Pons (tissue), 1 donor: ENCODE measurements at regions not wholly inside any gene's neighbourhood (a gene's known extent, or its start where the extent isn't known, plus 50 kb on each side); places are given as distances from the start of the nearest gene placed in this dataset.
"Not testable (repeated sequence)": the region's sequence is repeated elsewhere in the genome, so short reads cannot be mapped to it uniquely, and the experiment has no call there.

Experiments used
- DNase-seq: peaks from one replicate; pipeline ENCODE4 v3.0.0-alpha.2; 2016; ENCODE audit warnings: low spot score

DNA sequence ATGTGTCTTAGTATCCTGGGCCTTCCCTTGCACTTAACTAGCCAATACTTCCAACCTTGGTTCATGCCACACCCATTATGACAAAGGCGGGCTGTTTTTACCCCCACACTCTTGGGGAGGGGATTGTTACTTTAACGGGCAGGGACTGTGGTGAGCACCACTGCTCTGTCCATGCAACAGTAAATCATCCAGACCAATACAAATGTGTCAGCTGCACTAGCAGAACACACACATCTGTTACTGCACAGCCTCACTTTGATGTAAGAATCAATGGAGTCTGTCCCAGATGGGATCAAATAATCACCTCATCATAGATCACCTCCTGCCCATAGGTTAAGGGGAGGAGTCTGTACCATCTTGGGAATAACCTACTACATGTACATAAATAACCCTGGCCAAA is 58.1 kb downstream of the NPAP1 start:
- DNase-seq: no peak

- no peak for DNase-seq
Measured at GRCh38 chr15:24734396-24734795, 58.8 kb downstream of the NPAP1 start.

- no peak for DNase-seq
Measured at GRCh38 chr15:24745290-24745689, 69.7 kb downstream of the NPAP1 start.

- DNase-seq: no peak
Measured at GRCh38 chr15:24746094-24746493, 70.5 kb downstream of the NPAP1 start.

GRCh38 chr15:24747376-24747775 is 71.8 kb downstream of the NPAP1 start:
- DNase-seq: no peak

DNA sequence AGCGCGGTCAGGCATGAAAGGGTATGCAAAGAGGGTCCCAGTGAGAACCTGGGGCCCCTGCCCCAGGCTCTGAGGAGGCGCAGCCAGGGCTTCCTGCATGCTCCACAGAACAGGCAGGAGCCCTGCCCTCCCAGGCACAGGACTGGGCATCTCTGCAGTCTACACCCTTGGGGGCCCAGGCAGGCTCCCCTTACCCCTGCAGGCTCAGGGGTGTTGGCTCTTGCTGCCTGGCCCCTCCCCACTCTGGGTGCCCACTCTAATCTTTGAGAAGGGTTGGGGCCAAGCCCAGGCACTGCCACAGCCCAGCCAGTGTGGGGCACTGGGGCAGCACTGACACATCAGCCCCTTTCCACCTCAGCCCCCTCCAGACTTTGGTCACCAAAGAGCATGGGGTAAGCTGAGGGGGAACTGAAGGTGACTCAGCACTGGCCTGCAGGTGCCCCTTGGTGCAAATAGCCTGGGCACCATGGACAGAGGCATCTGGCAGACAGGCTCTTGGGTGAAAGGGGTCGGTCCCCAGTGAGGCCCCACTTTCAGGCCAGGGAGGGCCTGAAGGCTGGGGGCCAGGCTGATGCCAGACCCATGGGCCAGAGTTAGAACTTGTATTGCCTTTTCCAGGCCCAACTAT is 73.4 kb downstream of the NPAP1 start:
- no peak for DNase-seq

DNA sequence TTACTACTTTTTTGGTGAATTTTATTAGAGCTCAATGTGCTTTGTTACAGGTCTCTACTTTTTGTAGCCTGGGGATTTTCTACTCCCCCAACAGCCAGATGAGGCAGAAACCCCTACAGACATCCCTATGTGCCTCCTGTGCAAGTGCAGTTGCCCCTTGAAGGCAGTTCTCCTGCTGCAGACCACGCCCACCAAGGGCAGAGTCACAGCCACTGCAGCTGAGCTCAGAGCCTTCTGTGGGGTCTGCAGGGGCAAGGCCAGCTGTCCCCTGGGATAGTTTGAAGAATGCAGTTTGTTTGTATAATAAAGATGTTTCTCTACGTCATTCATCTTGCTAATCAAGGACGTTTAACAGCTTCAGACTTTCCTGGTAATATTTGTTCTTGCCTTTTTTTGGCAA is 76.8 kb downstream of the NPAP1 start:
- DNase-seq: no peak

DNA sequence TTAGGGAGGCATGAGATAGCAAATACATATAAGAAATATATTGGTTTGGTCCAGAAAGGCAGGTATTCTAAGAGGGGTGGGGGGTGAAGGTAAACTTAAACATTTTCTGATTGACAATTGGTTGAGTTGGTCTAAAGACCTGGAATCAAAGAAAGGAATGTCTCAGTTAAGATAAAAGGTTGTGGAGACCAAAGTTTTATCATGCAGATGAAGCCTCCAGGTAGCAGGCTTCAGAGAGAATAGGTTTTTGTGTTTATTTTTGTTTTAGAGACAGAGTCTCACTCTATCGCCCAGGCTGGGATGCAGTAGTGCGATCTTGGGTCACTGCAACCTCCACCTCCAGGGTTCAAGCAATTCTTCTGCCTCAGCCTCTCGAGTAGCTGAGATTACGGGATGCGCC is 80.5 kb downstream of the NPAP1 start:
- no peak for DNase-seq

GRCh38 chr15:24760066-24760465 is 84.5 kb downstream of the NPAP1 start:
- no peak for DNase-seq

- DNase-seq: peak; percentile 9
Measured at GRCh38 chr15:24761704-24762302, 86.2 kb downstream of the NPAP1 start.

- no peak for DNase-seq
Measured at GRCh38 chr15:24763891-24764290, 88.3 kb downstream of the NPAP1 start.

- DNase-seq: no peak
Measured at GRCh38 chr15:24764375-24765171, 89.0 kb downstream of the NPAP1 start.

- DNase-seq: no peak
Measured at GRCh38 chr15:24766511-24767133, 91.0 kb downstream of the NPAP1 start.

DNA sequence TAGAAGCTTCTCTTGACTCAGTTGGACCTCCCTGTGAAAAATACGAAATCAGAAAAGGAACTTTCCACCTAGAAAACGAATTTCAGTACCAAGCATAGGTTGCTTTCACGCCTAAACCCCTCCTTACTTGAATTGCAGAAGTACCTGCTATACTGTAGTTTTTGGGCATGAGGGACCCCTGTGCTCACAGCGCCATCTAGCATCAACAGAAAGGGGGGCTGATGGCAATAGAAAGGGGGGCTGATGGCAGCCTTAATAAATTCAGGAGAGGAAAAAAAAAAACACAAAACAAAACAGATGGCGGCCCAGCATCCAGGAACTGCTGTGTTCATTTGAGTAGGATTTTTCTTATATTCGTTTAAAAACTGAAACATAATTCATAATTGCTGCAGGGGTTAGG is 96.7 kb downstream of the NPAP1 start:
- DNase-seq: no peak

DNA sequence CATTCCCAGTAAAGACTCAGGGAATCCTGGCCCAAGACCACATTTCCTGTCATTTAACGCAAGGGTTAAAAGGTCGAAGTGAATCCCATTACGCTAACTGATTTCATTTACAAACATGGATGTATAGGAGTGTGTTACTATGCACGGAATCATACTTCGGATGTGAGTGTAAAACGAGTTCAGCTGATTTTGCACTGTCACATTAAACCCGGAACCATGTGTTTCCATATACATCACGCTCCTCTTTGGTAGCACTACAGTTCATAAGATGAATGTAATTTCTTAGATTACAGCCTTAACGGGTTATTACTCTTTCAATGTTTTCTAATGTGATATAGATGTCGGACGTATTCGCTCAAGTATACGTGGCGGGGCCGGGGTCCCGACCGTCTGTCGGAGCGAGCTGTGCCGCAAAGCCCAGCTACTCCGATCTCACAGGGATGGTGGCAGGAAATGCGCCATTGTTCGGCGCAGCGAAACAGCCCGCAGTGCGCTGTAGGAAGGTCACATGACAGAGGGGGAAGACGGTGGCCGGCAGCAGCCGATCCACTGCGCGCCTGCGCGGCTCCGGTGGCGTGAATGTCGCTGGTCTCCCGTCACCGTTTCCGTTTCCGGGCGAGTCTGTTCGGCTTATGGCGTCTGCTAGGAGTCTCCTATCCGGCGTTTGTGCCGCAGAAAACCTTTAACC is 97.3 kb downstream of the NPAP1 start:
- DNase-seq: peak; percentile 57

DNA sequence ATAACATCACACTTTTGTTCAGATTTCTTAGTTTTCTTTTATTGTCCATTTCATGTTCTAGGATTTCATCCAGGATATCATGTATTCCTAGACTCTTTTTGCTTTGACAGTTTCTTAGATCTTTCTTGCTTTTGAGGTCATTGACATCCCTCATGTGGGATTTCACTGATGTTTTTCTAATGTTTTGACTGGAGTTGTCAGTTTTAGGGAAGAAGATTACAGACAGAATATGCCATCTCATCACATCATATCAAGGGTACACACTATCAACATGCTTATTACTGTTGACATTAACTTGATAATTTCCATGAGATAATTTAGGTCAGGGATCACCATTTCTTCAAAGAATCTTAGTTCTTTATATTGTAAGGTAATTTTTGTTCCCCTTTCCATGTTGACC is 101.7 kb downstream of the NPAP1 start:
- DNase-seq: no peak

DNA sequence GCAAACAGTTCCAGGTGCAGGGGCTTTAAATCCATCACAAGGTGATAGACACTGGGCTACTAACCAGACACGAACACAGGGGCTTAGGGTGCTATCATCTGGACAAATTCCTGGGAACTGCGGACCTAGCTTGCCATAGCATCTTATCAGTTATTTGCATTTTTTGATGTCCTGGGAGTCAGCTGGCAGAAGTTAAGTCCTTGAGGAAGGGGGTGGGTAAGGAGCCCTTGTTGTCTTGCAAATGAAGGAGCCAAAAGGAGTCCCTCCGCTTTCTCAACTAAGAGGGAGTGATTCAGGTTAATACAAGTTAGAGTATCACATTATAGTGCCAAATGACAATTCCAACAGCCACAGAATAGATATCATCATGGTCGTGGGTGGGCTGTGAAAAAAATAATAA is 108.9 kb downstream of the NPAP1 start:
- DNase-seq: no peak

- no peak for DNase-seq
Measured at GRCh38 chr15:24786347-24786746, 110.8 kb downstream of the NPAP1 start.

- not testable (repeated sequence) for DNase-seq
Measured at GRCh38 chr15:24802624-24803023, 127.0 kb downstream of the NPAP1 start.

- DNase-seq: no peak
Measured at GRCh38 chr15:24819680-24820079, 135.1 kb upstream of the SNRPN start.

DNA sequence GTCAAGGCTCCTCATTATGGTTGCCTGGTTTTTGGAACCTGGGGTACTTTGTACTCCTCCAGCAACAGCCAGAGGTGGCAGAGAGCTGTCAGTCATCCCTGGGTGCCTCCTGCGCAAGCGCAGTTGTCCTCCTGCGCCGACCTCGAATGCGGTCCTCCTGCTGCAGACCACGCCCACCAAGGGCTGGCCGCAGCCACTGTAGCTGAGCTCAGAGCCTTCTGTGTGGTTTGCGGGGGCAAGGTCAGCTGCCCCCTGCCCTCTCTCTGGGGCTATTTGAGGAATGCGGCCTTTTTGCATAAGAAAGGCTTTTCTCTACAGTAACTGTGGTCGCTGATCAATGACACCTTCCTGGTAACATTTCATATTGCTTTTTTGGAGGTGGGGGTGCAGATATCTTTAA is 131.3 kb upstream of the SNRPN start:
- DNase-seq: peak; percentile 23

GRCh38 chr15:24832282-24832681 is 122.5 kb upstream of the SNRPN start:
- no peak for DNase-seq
